Daoy (cell line): ENCODE measurements at regions not wholly inside any gene's neighbourhood (a gene's known extent, or its start where the extent isn't known, plus 50 kb on each side); places are given as distances from the start of the nearest gene placed in this dataset.
"Not testable (repeated sequence)": the region's sequence is repeated elsewhere in the genome, so short reads cannot be mapped to it uniquely, and the experiment has no call there.

ENCODE experiments used
- DNase-seq: peaks from one replicate; pipeline ENCODE4 v3.0.0-alpha.2; 2015; ENCODE audit warnings: low read depth

GRCh38 chr13:85603735-85604134, 195.5 kb downstream of the SLITRK6 start:
- DNase-seq, result no peak

- DNase-seq, result no peak
These were observed 197.7 kb downstream of the SLITRK6 start for GRCh38 chr13:85601526-85601925.

- DNase-seq, result peak; percentile 3
These were observed 201.3 kb downstream of the SLITRK6 start for GRCh38 chr13:85597790-85598500.

GRCh38 chr13:85592211-85592610, 207.0 kb downstream of the SLITRK6 start:
- no peak for DNase-seq

- peak; percentile 11 for DNase-seq
These were observed 208.8 kb downstream of the SLITRK6 start for GRCh38 chr13:85590231-85590931.

- DNase-seq, result no peak
These were observed 210.2 kb downstream of the SLITRK6 start for GRCh38 chr13:85589021-85589420.

GRCh38 chr13:85588359-85588758, 210.9 kb downstream of the SLITRK6 start:
- DNase-seq, result no peak

GRCh38 chr13:85586856-85587255, 212.4 kb downstream of the SLITRK6 start:
- no peak for DNase-seq

- DNase-seq, result peak; percentile 63
These were observed 212.8 kb downstream of the SLITRK6 start for GRCh38 chr13:85586422-85586831.

GRCh38 chr13:85582890-85583289, 216.3 kb downstream of the SLITRK6 start:
- DNase-seq, result peak; percentile 2

GRCh38 chr13:85575110-85575509, 224.1 kb downstream of the SLITRK6 start:
- no peak for DNase-seq

- no peak for DNase-seq
These were observed 231.3 kb downstream of the SLITRK6 start for GRCh38 chr13:85567909-85568308.

- DNase-seq, result no peak
These were observed 233.6 kb downstream of the SLITRK6 start for GRCh38 chr13:85565652-85566051.

GRCh38 chr13:85564598-85564997, 234.6 kb downstream of the SLITRK6 start:
- DNase-seq, result no peak

- DNase-seq, result no peak
These were observed 236.9 kb downstream of the SLITRK6 start for GRCh38 chr13:85562282-85562681.

GRCh38 chr13:85557691-85558467, 241.3 kb downstream of the SLITRK6 start:
- no peak for DNase-seq

GRCh38 chr13:85551012-85551411, 248.2 kb downstream of the SLITRK6 start:
- DNase-seq, result no peak

GRCh38 chr13:85549819-85550218, 249.4 kb downstream of the SLITRK6 start:
- DNase-seq, result no peak

GRCh38 chr13:85548845-85549244, 250.4 kb downstream of the SLITRK6 start:
- not testable (repeated sequence) for DNase-seq

GRCh38 chr13:85545771-85546170, 253.4 kb downstream of the SLITRK6 start:
- DNase-seq, result no peak

GRCh38 chr13:85544756-85545155, 254.5 kb downstream of the SLITRK6 start:
- no peak for DNase-seq

GRCh38 chr13:85543144-85543543, 256.1 kb downstream of the SLITRK6 start:
- no peak for DNase-seq

- DNase-seq, result no peak
These were observed 257.7 kb downstream of the SLITRK6 start for GRCh38 chr13:85541476-85541875.
